SK-N-MC (cell line): ENCODE measurements at regions not wholly inside any gene's neighbourhood (a gene's known extent, or its start where the extent isn't known, plus 50 kb on each side); places are given as distances from the start of the nearest gene placed in this dataset.

Experiments used
- DNase-seq: peaks from one replicate; pipeline ENCODE4 v3.0.0-alpha.2; 2011; ENCODE audit warnings: low read depth, low spot score
- H3K27ac ChIP-seq: fragments of 200-600 bp; sonication (generic); 2 replicates; pipeline ENCODE4 v1.5.1; 2016; ENCODE audit warnings: mixed run types
- H3K36me3 ChIP-seq: fragments of 200-600 bp; sonication (generic); 2 replicates; pipeline ENCODE4 v1.6.1; 2017; ENCODE audit warnings: antibody characterized with exemption, low read length, mixed read lengths; ENCODE audit not compliant: insufficient read depth
- H3K4me3 ChIP-seq: fragments of 200-600 bp; sonication (generic); 2 replicates; pipeline ENCODE4 v1.5.1; 2016
- H3K9ac ChIP-seq: fragments of 200-600 bp; sonication (generic); 2 replicates; pipeline ENCODE4 v1.8.0; 2017; ENCODE audit warnings: mixed run types, mixed read lengths; ENCODE audit not compliant: insufficient read length
- H3K9me3 ChIP-seq: fragments of 200-600 bp; sonication (generic); 2 replicates; pipeline ENCODE4 v1.6.1; 2017; ENCODE audit warnings: low read depth, mild to moderate bottlenecking, antibody characterized with exemption, low read length, moderate library complexity, mixed read lengths
- EZH2 ChIP-seq: fragments of 200-600 bp; sonication (generic); IDR thresholded peaks from one replicate; pipeline ENCODE4 v1.6.1; 2017; ENCODE audit warnings: antibody characterized with exemption
- FOXP2 ChIP-seq: optimal IDR thresholded peaks from 2 replicates; pipeline ENCODE3; 2011; ENCODE audit warnings: mild to moderate bottlenecking, moderate library complexity; ENCODE audit not compliant: insufficient read depth; ENCODE audit errors: extremely low read length, control extremely low read depth
- POLR2AphosphoS5 ChIP-seq: IDR thresholded peaks from 2 replicates; pipeline ENCODE4 v1.6.1; 2012; ENCODE audit warnings: mild to moderate bottlenecking, low read depth, low read length, borderline replicate concordance

DNA sequence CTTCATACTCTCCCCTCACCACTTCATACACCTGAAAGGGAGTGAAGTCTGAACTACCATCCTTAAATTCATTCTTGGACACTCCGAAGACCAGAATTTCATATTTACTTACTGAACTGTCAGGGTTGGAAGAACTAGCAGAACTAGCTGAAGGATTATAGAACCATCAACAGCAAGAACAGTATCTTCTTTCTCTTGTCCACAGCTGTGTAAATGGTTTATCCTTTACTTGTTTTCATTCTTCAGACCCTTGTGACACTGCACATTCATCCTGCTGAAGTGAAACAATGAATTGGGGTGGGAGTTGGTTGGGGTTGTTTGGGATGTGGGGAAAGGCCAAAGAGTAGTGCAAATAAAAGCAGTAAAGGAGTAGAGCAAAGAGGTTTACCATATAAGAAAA lies 350.9 kb downstream of the ZIC1 start:
- Histone ChIP-seq H3K36me3 (no peaks in the 10 kb centered on the region), H3K4me3 (no peak overlapping the region), H3K9me3 (no peaks in the 10 kb centered on the region), H3K9ac (no peak overlapping the region), H3K27ac (no peak overlapping the region)
- no peak for DNase-seq
- TF ChIP-seq EZH2 (no peak), POLR2AphosphoS5 (no peak), FOXP2 (no peak)

DNA sequence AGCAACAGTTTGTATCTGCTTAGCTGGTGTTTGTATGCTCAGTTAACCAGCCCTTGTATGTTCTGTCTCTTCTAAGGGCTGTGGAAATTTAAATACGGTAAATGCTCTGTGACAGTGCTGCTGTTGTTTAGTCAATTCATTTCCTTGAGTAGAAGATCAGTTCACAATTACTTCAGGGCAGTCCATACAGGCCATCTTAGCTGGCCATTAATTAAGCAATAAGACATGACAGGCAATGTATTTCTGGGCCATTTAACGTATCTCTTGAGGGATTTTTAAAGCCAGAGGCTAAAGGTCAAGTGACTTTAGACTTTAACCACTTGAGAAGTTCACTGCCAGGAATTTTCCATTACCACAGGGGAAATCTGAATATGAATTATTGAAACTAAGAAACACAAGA lies 351.8 kb downstream of the ZIC1 start:
- H3K9ac ChIP-seq: no peak overlapping the region
- no peak overlapping the region for H3K27ac ChIP-seq
- DNase-seq: no peak
- no peaks in the 10 kb centered on the region for H3K9me3 ChIP-seq
- TF ChIP-seq FOXP2 (no peak), EZH2 (no peak), POLR2AphosphoS5 (no peak)
- H3K36me3 ChIP-seq: no peaks in the 10 kb centered on the region
- H3K4me3 ChIP-seq: no peak overlapping the region

DNA sequence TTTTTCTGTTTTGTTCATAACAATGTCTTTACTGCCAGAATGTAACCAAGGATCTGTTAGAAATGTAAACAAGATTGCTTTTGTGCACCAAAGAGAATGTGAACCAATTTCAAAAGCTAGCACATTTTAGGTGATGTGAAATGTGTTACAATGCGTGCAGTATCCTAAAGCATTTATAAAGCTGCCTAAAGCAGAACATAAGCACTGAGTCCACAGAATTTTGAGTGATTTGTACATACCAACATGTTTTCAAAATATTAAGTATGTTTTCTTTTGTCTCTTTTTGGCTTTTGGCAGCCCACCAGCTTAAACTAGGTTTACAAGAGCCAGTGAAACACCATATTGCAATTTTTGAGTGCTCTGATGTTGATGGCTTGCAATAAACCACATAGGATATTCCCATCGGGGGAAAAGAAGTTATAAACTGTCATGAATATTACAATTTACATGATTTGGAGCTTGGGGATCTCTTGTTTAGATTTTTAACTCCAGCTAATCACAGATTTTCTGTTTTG lies 364.0 kb downstream of the ZIC1 start:
- H3K4me3 ChIP-seq: no peak overlapping the region
- H3K9me3 ChIP-seq: no peaks in the 10 kb centered on the region
- TF ChIP-seq FOXP2: no peak
- TF ChIP-seq POLR2AphosphoS5: no peak
- TF ChIP-seq EZH2: no peak
- H3K9ac ChIP-seq: no peak overlapping the region
- no peaks in the 10 kb centered on the region for H3K36me3 ChIP-seq
- no peak overlapping the region for H3K27ac ChIP-seq
- no peak for DNase-seq

DNA sequence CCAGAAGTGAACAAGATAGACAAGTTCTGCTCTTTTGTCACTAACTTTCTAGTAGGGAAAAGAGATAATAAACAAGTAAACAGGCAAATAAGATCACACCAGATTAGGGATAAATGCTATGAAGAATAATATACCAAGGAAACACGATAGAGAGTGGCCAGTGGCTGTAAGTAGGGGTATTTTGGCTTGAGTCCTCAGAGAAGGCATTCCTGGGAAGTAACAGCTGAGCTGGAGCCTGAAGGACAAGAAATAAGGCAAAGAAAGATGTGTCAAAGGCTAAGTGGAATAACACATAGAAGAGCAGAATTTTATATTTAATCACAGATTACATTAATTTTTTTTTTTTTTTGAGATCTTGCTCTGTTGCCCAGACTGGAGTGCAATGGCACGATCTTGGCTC lies 366.2 kb downstream of the ZIC1 start:
- TF ChIP-seq POLR2AphosphoS5: no peak
- no peak for TF ChIP-seq FOXP2
- TF ChIP-seq EZH2: no peak
- no peaks in the 10 kb centered on the region for H3K9me3 ChIP-seq

GRCh38 chr3:147775816-147776530 lies 366.8 kb downstream of the ZIC1 start:
- Histone ChIP-seq H3K27ac (no peak overlapping the region), H3K9ac (no peak overlapping the region), H3K4me3 (no peak overlapping the region), H3K36me3 (no peaks in the 10 kb centered on the region), H3K9me3 (no peaks in the 10 kb centered on the region)
- no peak for DNase-seq
- TF ChIP-seq EZH2: no peak

More for the DNA sequence above, 366.2 kb downstream of the ZIC1 start:
- no peak overlapping the region for H3K4me3 ChIP-seq
- H3K9ac ChIP-seq: no peak overlapping the region
- H3K36me3 ChIP-seq: no peaks in the 10 kb centered on the region
- no peak for DNase-seq
- H3K27ac ChIP-seq: no peak overlapping the region

- no peaks in the 10 kb centered on the region for H3K36me3 ChIP-seq
- no peak for DNase-seq
- no peaks in the 10 kb centered on the region for H3K9me3 ChIP-seq
- H3K27ac ChIP-seq: no peak overlapping the region
- no peak overlapping the region for H3K9ac ChIP-seq
- H3K4me3 ChIP-seq: no peak overlapping the region
- TF ChIP-seq EZH2 (no peak), FOXP2 (no peak), POLR2AphosphoS5 (no peak)
Measured at GRCh38 chr3:147793841-147794240, 384.7 kb downstream of the ZIC1 start.

GRCh38 chr3:147794596-147794995 lies 385.4 kb downstream of the ZIC1 start:
- no peaks in the 10 kb centered on the region for H3K9me3 ChIP-seq
- DNase-seq: no peak
- no peak overlapping the region for H3K27ac ChIP-seq
- H3K36me3 ChIP-seq: no peaks in the 10 kb centered on the region
- no peak for TF ChIP-seq EZH2
- TF ChIP-seq FOXP2: no peak
- no peak for TF ChIP-seq POLR2AphosphoS5
- H3K4me3 ChIP-seq: no peak overlapping the region
- no peak overlapping the region for H3K9ac ChIP-seq

GRCh38 chr3:147795418-147795817 lies 386.3 kb downstream of the ZIC1 start:
- Histone ChIP-seq H3K9ac (no peak overlapping the region), H3K9me3 (no peaks in the 10 kb centered on the region), H3K27ac (no peak overlapping the region), H3K36me3 (no peaks in the 10 kb centered on the region), H3K4me3 (no peak overlapping the region)
- TF ChIP-seq EZH2: no peak
- TF ChIP-seq POLR2AphosphoS5: no peak
- no peak for TF ChIP-seq FOXP2
- DNase-seq: no peak

DNA sequence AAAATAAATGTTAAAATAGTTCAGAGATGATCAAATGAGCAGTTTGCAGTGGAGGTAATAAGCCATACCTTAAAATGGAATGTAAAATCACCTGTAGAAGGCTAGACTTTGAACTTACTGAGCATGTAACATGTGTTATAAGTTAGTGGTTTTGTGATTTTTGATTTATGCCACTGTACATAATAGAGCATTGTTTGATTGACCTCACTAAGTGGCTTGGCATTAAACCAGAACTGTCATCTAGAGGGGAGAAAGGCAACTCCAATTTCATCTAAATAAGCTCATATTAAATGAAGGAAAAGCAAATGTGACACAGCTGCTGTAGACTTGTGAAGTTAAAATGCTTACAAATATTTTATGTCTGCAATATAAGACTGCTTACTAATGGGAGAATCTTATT lies 387.9 kb downstream of the ZIC1 start:
- Histone ChIP-seq H3K4me3 (no peak overlapping the region), H3K9me3 (no peaks in the 10 kb centered on the region), H3K9ac (no peak overlapping the region), H3K27ac (no peak overlapping the region), H3K36me3 (no peaks in the 10 kb centered on the region)
- no peak for TF ChIP-seq EZH2
- TF ChIP-seq POLR2AphosphoS5: no peak
- TF ChIP-seq FOXP2: no peak
- DNase-seq: no peak
